Upper lobe of left lung (tissue), 4 donors: ENCODE measurements at regions not wholly inside any gene's neighbourhood (a gene's known extent, or its start where the extent isn't known, plus 50 kb on each side); places are given as distances from the start of the nearest gene placed in this dataset.

ENCODE experiments used
- POLR2AphosphoS5 ChIP-seq, 2 donors: sonication (generic); formaldehyde crosslinking; IDR thresholded peaks; one replicate each; pipeline ENCODE4 v1.5.1; 2017; ENCODE audit warnings: antibody characterized with exemption in 2 of 2
- TF ChIP-seq, protein P1 (sequence below), 6 experiments: fragments of 450-650 bp in 4 of 6; fragments of 200-600 bp in 2 of 6; sonication (generic) in 2 of 6; IDR thresholded peaks; one replicate each; pipeline ENCODE4 v1.5.1; 2016 to 2019; ENCODE audit warnings: antibody characterized with exemption in 6 of 6

DNA sequence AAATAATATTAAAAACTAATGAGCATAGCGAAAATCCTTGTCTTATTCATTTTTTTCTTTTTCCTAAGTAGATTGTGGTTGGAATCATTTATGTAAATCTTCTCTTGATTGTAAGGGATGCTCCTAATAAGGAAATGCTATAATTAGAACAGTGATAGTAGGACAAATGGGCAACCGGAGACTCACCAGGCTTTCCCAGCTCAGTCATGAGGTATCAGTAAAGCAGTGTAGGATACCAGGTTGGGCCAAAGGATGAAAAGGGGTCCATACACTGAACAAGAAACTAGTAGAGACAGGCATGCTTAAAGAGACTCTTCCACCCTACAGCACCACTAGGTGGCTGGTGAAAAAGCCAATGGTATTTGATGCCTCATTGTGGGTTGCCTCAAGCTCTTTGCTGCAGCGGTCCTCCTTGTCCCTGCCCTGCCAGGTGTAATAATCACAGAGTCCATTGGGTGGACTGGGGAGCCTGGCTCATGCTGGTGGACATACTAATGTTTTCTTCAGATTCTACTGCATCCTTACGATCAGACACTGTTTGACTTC, 71.4 kb upstream of the FAM98A start:
- TF ChIP-seq, protein P1, sequence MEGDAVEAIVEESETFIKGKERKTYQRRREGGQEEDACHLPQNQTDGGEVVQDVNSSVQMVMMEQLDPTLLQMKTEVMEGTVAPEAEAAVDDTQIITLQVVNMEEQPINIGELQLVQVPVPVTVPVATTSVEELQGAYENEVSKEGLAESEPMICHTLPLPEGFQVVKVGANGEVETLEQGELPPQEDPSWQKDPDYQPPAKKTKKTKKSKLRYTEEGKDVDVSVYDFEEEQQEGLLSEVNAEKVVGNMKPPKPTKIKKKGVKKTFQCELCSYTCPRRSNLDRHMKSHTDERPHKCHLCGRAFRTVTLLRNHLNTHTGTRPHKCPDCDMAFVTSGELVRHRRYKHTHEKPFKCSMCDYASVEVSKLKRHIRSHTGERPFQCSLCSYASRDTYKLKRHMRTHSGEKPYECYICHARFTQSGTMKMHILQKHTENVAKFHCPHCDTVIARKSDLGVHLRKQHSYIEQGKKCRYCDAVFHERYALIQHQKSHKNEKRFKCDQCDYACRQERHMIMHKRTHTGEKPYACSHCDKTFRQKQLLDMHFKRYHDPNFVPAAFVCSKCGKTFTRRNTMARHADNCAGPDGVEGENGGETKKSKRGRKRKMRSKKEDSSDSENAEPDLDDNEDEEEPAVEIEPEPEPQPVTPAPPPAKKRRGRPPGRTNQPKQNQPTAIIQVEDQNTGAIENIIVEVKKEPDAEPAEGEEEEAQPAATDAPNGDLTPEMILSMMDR (IDR thresholded peaks at IDR 0.05): no peak
- no peak for TF ChIP-seq POLR2AphosphoS5 (IDR thresholded peaks at IDR 0.05)
